ENCODE measurements at regions not wholly inside any gene's neighbourhood (a gene's known extent, or its start where the extent isn't known, plus 50 kb on each side); places are given as distances from the start of the nearest gene placed in this dataset.
"Not testable (repeated sequence)": the region's sequence is repeated elsewhere in the genome, so short reads cannot be mapped to it uniquely, and the experiment has no call there.

DNA sequence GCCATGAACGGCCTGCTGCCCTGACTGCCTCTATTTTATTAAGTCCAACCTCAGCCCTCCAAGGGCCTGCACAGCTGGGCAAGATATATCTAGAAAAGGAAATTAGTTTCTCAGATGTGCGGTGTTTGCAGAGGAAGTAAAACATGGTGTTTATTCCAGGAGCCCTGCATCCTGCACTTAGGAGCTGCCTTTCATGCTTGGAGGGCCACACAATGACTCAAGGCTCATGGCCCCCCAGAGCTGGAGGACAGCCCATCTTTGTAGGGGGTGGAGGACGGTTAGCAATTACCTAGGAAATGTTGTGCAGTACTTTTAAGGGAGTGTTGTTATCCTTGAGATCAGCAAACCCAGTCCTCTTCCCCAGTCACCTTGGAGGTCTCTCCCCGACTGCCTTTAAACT lies 80.5 kb downstream of the COPRS start:
- Mint-ChIP-seq H3K9me3 (ENCODE audit: unreplicated experiment) (peaks cover 2% of the 10 kb centered on the region), H3K27me3 (ENCODE audit: unreplicated experiment) (no peaks in the 10 kb centered on the region), H3K4me1 (ENCODE audit: low read depth, unreplicated experiment) (no peaks in the 10 kb centered on the region), H3K27ac (ENCODE audit: unreplicated experiment) (no peak overlapping the region), H3K36me3 (ENCODE audit: unreplicated experiment) (no peaks in the 10 kb centered on the region), H3K4me3 (ENCODE audit: unreplicated experiment) (no peak overlapping the region)
- no peak for DNase-seq
- TF ChIP-seq, protein P1, sequence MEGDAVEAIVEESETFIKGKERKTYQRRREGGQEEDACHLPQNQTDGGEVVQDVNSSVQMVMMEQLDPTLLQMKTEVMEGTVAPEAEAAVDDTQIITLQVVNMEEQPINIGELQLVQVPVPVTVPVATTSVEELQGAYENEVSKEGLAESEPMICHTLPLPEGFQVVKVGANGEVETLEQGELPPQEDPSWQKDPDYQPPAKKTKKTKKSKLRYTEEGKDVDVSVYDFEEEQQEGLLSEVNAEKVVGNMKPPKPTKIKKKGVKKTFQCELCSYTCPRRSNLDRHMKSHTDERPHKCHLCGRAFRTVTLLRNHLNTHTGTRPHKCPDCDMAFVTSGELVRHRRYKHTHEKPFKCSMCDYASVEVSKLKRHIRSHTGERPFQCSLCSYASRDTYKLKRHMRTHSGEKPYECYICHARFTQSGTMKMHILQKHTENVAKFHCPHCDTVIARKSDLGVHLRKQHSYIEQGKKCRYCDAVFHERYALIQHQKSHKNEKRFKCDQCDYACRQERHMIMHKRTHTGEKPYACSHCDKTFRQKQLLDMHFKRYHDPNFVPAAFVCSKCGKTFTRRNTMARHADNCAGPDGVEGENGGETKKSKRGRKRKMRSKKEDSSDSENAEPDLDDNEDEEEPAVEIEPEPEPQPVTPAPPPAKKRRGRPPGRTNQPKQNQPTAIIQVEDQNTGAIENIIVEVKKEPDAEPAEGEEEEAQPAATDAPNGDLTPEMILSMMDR (IDR thresholded peaks at IDR 0.05; ENCODE audit: partially characterized antibody, unreplicated experiment) = no peak

DNA sequence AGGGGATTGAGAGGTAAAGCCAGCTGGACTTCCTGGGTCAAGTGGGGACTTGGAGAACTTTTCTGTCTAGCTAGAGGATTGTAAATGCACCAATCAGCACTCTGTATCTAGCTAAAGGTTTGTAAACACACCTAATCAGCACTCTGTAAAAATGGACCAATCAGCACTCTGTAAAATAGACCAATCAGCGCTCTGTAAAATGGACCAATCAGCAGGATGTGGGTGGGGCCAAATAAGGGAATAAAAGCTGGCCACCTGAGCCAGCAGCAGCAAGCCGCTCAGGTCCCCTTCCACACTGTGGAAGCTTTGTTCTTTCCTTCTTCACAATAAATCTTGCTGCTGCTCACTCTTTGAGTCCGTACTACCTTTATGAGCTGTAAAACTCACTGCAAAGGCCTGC lies 87.7 kb downstream of the COPRS start:
- not testable (repeated sequence) for H3K4me1 Mint-ChIP-seq (ENCODE audit: low read depth, unreplicated experiment); H3K36me3 Mint-ChIP-seq (ENCODE audit: unreplicated experiment); H3K9me3 Mint-ChIP-seq (ENCODE audit: unreplicated experiment); H3K4me3 Mint-ChIP-seq (ENCODE audit: unreplicated experiment); DNase-seq; H3K27me3 Mint-ChIP-seq (ENCODE audit: unreplicated experiment); H3K27ac Mint-ChIP-seq (ENCODE audit: unreplicated experiment)

DNA sequence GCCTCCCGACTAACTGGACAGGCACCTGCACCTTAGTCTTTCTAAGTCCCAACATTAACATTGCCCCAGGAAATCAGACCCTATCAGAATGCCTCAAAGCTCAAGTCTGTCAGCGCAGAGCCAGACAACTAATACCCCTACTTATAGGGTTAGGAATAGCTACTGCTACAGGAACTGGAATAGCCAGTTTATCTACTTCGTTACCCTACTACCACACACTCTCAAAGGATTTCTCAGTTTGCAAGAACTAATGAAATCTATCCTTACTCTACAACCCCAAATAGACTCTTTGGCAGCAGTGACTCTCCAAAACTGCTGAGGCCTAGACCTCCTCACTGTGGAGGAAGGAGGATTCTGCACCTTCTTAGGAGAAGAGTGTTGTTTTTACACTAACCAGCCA lies 88.5 kb downstream of the COPRS start:
- not testable (repeated sequence) for H3K9me3 Mint-ChIP-seq (ENCODE audit: unreplicated experiment); H3K27me3 Mint-ChIP-seq (ENCODE audit: unreplicated experiment); DNase-seq; H3K36me3 Mint-ChIP-seq (ENCODE audit: unreplicated experiment); H3K27ac Mint-ChIP-seq (ENCODE audit: unreplicated experiment); H3K4me1 Mint-ChIP-seq (ENCODE audit: low read depth, unreplicated experiment); H3K4me3 Mint-ChIP-seq (ENCODE audit: unreplicated experiment)

DNA sequence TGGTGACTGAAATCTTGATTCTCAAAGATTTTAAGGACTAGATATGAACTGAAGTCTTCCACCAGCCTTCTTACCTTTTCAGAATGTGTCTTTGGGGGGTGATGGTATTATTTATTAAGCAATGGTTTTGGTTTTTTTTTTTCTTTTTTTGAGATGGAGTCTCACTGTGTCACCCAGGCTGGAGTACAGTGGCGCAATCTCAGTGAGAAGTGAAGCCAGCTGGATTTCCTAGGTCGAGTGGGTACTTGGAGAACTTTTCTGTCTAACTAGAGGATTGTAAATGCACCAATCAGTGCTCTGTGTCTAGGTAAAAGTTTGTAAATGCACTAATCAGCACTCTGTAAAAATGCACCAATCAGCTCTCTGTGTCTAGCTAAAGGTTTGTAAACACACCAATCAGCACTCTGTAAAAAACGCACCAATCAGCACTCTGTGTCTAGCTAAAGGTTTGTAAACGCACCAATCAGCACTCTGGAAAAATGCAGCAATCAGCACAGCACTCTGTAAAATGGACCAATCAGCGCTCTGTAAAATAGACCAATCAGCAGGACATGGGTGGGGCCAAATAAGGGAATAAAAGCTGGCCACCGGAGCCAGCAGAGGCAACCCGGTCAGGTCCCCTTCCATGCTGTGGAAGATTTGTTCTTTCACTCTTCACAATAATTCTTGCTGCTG lies 97.1 kb downstream of the COPRS start:
- not testable (repeated sequence) for H3K27me3 Mint-ChIP-seq (ENCODE audit: unreplicated experiment); H3K27ac Mint-ChIP-seq (ENCODE audit: unreplicated experiment); H3K36me3 Mint-ChIP-seq (ENCODE audit: unreplicated experiment); H3K4me1 Mint-ChIP-seq (ENCODE audit: low read depth, unreplicated experiment); DNase-seq; H3K9me3 Mint-ChIP-seq (ENCODE audit: unreplicated experiment); H3K4me3 Mint-ChIP-seq (ENCODE audit: unreplicated experiment)

DNA sequence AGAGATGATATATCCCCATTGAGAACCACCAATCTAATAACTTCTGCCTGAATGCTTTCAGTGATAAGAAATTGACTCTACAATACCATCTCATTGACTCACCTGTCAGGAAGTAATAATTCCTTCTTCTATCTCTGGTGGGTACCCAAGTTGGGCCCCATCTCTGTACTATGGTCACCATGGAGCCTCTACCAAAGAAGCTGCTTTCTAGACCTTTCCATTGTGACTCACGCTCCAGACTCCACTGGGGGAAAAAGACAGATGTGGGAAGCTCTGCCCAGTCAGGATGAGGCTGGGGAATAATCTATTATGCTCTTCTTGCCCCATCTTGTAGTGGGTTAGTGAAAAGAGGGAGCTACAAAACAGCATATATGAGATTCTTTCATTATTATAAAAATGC lies 100.4 kb downstream of the COPRS start:
- Mint-ChIP-seq H3K27me3 (ENCODE audit: unreplicated experiment) (no peaks in the 10 kb centered on the region), H3K36me3 (ENCODE audit: unreplicated experiment) (no peaks in the 10 kb centered on the region), H3K9me3 (ENCODE audit: unreplicated experiment) (no peaks in the 10 kb centered on the region), H3K4me1 (ENCODE audit: low read depth, unreplicated experiment) (no peaks in the 10 kb centered on the region), H3K27ac (ENCODE audit: unreplicated experiment) (no peak overlapping the region), H3K4me3 (ENCODE audit: unreplicated experiment) (no peak overlapping the region)
- no peak for DNase-seq
- TF ChIP-seq, protein P1 (IDR thresholded peaks at IDR 0.05; ENCODE audit: partially characterized antibody, unreplicated experiment) = no peak

DNA sequence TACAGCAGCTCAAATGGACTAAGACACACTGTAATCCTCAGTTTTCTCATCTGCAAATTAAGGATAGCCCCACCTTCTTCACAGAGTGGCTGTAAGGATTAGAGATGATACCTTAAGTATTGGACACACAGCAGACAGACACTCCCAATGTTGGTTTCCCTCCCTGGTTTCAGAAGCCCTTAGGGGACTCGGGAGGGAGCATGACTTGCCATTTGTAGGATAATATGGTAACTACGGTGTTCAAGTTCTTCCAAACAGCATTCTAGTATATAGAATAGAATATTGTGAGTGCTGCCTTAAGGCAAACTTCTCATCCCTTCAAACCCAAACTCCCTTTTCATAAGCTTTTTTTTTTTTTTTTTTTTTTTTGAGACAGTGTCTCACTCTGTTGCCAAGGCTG lies 101.9 kb downstream of the COPRS start:
- H3K4me3 Mint-ChIP-seq (ENCODE audit: unreplicated experiment) = no peak overlapping the region
- no peaks in the 10 kb centered on the region for H3K27me3 Mint-ChIP-seq (ENCODE audit: unreplicated experiment)
- H3K9me3 Mint-ChIP-seq (ENCODE audit: unreplicated experiment) = no peaks in the 10 kb centered on the region
- no peaks in the 10 kb centered on the region for H3K4me1 Mint-ChIP-seq (ENCODE audit: low read depth, unreplicated experiment)
- TF ChIP-seq, protein P1 (IDR thresholded peaks at IDR 0.05; ENCODE audit: partially characterized antibody, unreplicated experiment) = no peak
- H3K36me3 Mint-ChIP-seq (ENCODE audit: unreplicated experiment) = no peaks in the 10 kb centered on the region
- no peak for DNase-seq
- no peak overlapping the region for H3K27ac Mint-ChIP-seq (ENCODE audit: unreplicated experiment)

Measured in glutamatergic neuron (in vitro differentiated cells).